HEK293T (cell line): ENCODE measurements at regions not wholly inside any gene's neighbourhood (a gene's known extent, or its start where the extent isn't known, plus 50 kb on each side); places are given as distances from the start of the nearest gene placed in this dataset.

ENCODE experiments used
- ARNT ChIP-seq: fragments of 450-650 bp; IDR thresholded peaks from 2 replicates; pipeline ENCODE4 v1.6.1; 2017; ENCODE audit warnings: mild to moderate bottlenecking
- ELF4 ChIP-seq: fragments of 450-650 bp; IDR thresholded peaks from 2 replicates; pipeline ENCODE4 v1.6.1; 2017; ENCODE audit warnings: antibody characterized with exemption
- FOXA1 ChIP-seq: fragments of 450-650 bp; IDR thresholded peaks from 2 replicates; pipeline ENCODE4 v1.6.1; 2016; ENCODE audit warnings: mild to moderate bottlenecking
- FOXK2 ChIP-seq: fragments of 450-650 bp; IDR thresholded peaks from 2 replicates; pipeline ENCODE4 v1.6.1; 2016; ENCODE audit warnings: mild to moderate bottlenecking
- FOXM1 ChIP-seq: fragments of 450-650 bp; IDR thresholded peaks from 2 replicates; pipeline ENCODE4 v1.6.1; 2017; ENCODE audit warnings: mild to moderate bottlenecking, borderline replicate concordance
- HDGF ChIP-seq: fragments of 450-650 bp; IDR thresholded peaks from 2 replicates; pipeline ENCODE4 v1.6.1; 2017; ENCODE audit warnings: antibody characterized with exemption, borderline replicate concordance
- NFRKB ChIP-seq: fragments of 450-650 bp; IDR thresholded peaks from 2 replicates; pipeline ENCODE4 v1.6.1; 2016; ENCODE audit warnings: mild to moderate bottlenecking, moderate library complexity
- PKNOX1 ChIP-seq: fragments of 450-650 bp; IDR thresholded peaks from 2 replicates; pipeline ENCODE4 v1.6.1; 2016
- SUZ12 ChIP-seq: fragments of 450-650 bp; IDR thresholded peaks from 2 replicates; pipeline ENCODE4 v1.6.1; 2016; ENCODE audit warnings: mild to moderate bottlenecking
- TARDBP ChIP-seq: fragments of 450-650 bp; IDR thresholded peaks from 2 replicates; pipeline ENCODE4 v1.6.1; 2016
- ZNF384 ChIP-seq: fragments of 450-650 bp; IDR thresholded peaks from 2 replicates; pipeline ENCODE4 v1.6.1; 2016

- TF ChIP-seq ZNF384 = no peak
- no peak for TF ChIP-seq HDGF
- TF ChIP-seq FOXM1 = no peak
- no peak for TF ChIP-seq TARDBP
- no peak for TF ChIP-seq ELF4
- no peak for TF ChIP-seq ARNT
- TF ChIP-seq FOXK2 = no peak
- no peak for TF ChIP-seq NFRKB
- TF ChIP-seq FOXA1 = no peak
- TF ChIP-seq SUZ12 = no peak
- no peak for TF ChIP-seq PKNOX1
Observed at GRCh38 chr9:86424251-86424891, 70.2 kb upstream of the TUT7 start.
